ENCODE measurements at regions not wholly inside any gene's neighbourhood (a gene's known extent, or its start where the extent isn't known, plus 50 kb on each side); places are given as distances from the start of the nearest gene placed in this dataset.
A peak's percentile ranks its signal among the peaks of the same experiment; 100 is the strongest.

- H2BK20ac ChIP-seq (ENCODE audit: low read length): peak overlapping the region; percentile 96
- no peaks in the 10 kb centered on the region for H4K20me1 ChIP-seq (replicated peaks in 1 of 2; ENCODE audit: control insufficient read depth in 1 of 2, insufficient read depth in 2 of 2, low read length in 2 of 2)
- peak overlapping the region in 3 of 4 experiments; percentile 38 to 68 (median 42); a peak in 5 of 7 replicates for H3K9ac ChIP-seq (replicated peaks in 1 of 4; ENCODE audit: extremely low read depth in 1 of 4, low read depth in 3 of 4, low read length in 3 of 4)
- peaks cover 0 to 3% (median 2%) of the 10 kb centered on the region in 4 experiments; a peak in 4 of 8 replicates for H3K36me3 ChIP-seq (ENCODE audit: control insufficient read depth in 2 of 4, insufficient read depth in 4 of 4, low read length in 3 of 4)
- no peak overlapping the region for H3K14ac ChIP-seq (ENCODE audit: insufficient read length)
- H3K4ac ChIP-seq (replicated peaks; ENCODE audit: insufficient read length, low read depth, low read length): peak overlapping the region; percentile 92
- peak overlapping the region; percentile 43 for H3K56ac ChIP-seq (replicated peaks; ENCODE audit: insufficient read length, low read depth, low read length)
- H2BK5ac ChIP-seq (ENCODE audit: low read depth, low read length): peak overlapping the region; percentile 100
- H3K27me3 ChIP-seq (replicated peaks in 1 of 4; ENCODE audit: control insufficient read depth in 3 of 4, extremely low read depth in 1 of 4, insufficient read depth in 3 of 4, low read length in 3 of 4): no peaks in the 10 kb centered on the region
- peak overlapping the region; percentile 41 for H2BK12ac ChIP-seq (ENCODE audit: low read depth, low read length)
- H3K79me1 ChIP-seq (ENCODE audit: low read depth, low read length): no peaks in the 10 kb centered on the region
- H2BK120ac ChIP-seq (replicated peaks; ENCODE audit: low read depth, low read length): peak overlapping the region; percentile 100
- H2AFZ ChIP-seq (ENCODE audit: low read length): no peak overlapping the region
- H3K79me2 ChIP-seq (ENCODE audit: control insufficient read depth in 1 of 2, insufficient read depth in 2 of 2, low read length in 2 of 2): peaks cover 0 to 33% of the 10 kb centered on the region in 2 experiments; a peak in 2 of 4 replicates
- H3K23me2 ChIP-seq (ENCODE audit: low read depth, low read length): no peaks in the 10 kb centered on the region
- peak overlapping the region in 3 of 4 experiments; percentile 23 to 89 (median 70); a peak in 4 of 8 replicates for H3K4me3 ChIP-seq (ENCODE audit: extremely low read depth in 1 of 4, insufficient read depth in 2 of 4, low read depth in 3 of 4, low read length in 4 of 4)
- H2BK15ac ChIP-seq (ENCODE audit: low read length): no peak overlapping the region
- no peak overlapping the region for H3K23ac ChIP-seq (ENCODE audit: insufficient read length)
- H3K4me1 ChIP-seq (replicated peaks in 1 of 4; ENCODE audit: control insufficient read depth in 3 of 4, insufficient read depth in 4 of 4, low read length in 3 of 4): peaks cover 8 to 14% (median 12%) of the 10 kb centered on the region in 4 experiments; a peak in 6 of 7 replicates
- H3K18ac ChIP-seq (ENCODE audit: extremely low read depth, low read length): peak overlapping the region; percentile 96
- H4K5ac ChIP-seq (ENCODE audit: insufficient read length, low read depth, low read length): peak overlapping the region; percentile 85
- TF ChIP-seq RNF2 (IDR thresholded peaks at IDR 0.05; ENCODE audit: borderline replicate concordance, low read depth, low read length, missing control alignments, poor library complexity, severe bottlenecking): no peak
- peak; percentile 54 for TF ChIP-seq CTBP2 (IDR thresholded peaks at IDR 0.05; ENCODE audit: borderline replicate concordance, insufficient read depth, insufficient read length, low read length)
- TF ChIP-seq EP300 (IDR thresholded peaks at IDR 0.05; ENCODE audit: borderline replicate concordance in 1 of 2, low read depth in 2 of 2, low read length in 2 of 2): peak in 1 of 2 experiments; percentile 21; a peak in 1 of 3 replicates
- TF ChIP-seq NANOG (IDR thresholded peaks at IDR 0.05; ENCODE audit: insufficient read depth, low read depth, low read length, poor library complexity, severe bottlenecking): peak; percentile 88
- TF ChIP-seq E2F6 (IDR thresholded peaks at IDR 0.05): peak; percentile 52; the same call in 1 of the 2 replicates
- TF ChIP-seq POLR2A (IDR thresholded peaks at IDR 0.05; ENCODE audit: control extremely low read depth in 1 of 2, low read depth in 2 of 2, low read length in 2 of 2): 0 out of 3 replicates have a peak, but pooled peaks of 1 of the 2 experiments have one; percentile 16
- peak; percentile 83 for TF ChIP-seq MAX (IDR thresholded peaks at IDR 0.05)
- no peak for TF ChIP-seq GTF2F1 (IDR thresholded peaks at IDR 0.05; ENCODE audit: borderline replicate concordance, low read depth, low read length)
- ChIA-PET CTCF (ENCODE audit: partially characterized antibody) (interaction anchor here (0.9 kb wide), 1 partner anchor 11 kb away, joined by 4 read pairs; no protein-coding TSS in a partner anchor), POLR2A (ENCODE audit: partially characterized antibody) (interaction anchor here (1.0 to 3.6 kb wide), 8 partner anchors 10 to 244 kb away, joined by 3 to 40 read pairs (median 6); no protein-coding TSS in a partner anchor)
- no peak overlapping the region for H4K8ac ChIP-seq (ENCODE audit: extremely low read depth, insufficient read depth, low read length)
- 8% methylated on average over 9 of the region's 9 CpGs; no CpG with 5 or more reads in 1 of the 2 experiments for WGBS, 2 experiments (ENCODE audit: extremely low coverage in 1 of 2, insufficient coverage in 1 of 2, insufficient read length in 1 of 2, insufficient replicate concordance in 2 of 2, low coverage in 1 of 2, low lambda C conversion rate in 2 of 2, missing lambda C conversion rate in 1 of 2)
- H3K27ac ChIP-seq (ENCODE audit: low read depth, low read length): peak overlapping the region; percentile 88; the same call in 1 of the 2 replicates
- H3K9me3 ChIP-seq (ENCODE audit: insufficient read depth in 2 of 2, low read depth in 1 of 2, low read length in 1 of 2): no peaks in the 10 kb centered on the region
- H2AK5ac ChIP-seq (ENCODE audit: low read depth, low read length): peak overlapping the region; percentile 84; the same call in 1 of the 2 replicates
- peak overlapping the region; percentile 100 for H4K91ac ChIP-seq (replicated peaks; ENCODE audit: insufficient read length, low read length)
- DNase-seq (ENCODE audit: low read depth in 1 of 2, low spot score in 2 of 2) (no peak), FAIRE-seq (peak; percentile 24)
- peak overlapping the region; percentile 53 to 76 for H3K4me2 ChIP-seq (ENCODE audit: insufficient read depth in 1 of 2, low read depth in 2 of 2, low read length in 2 of 2)
Observed at GRCh38 chr16:65235339-65236177, 113.7 kb upstream of the CDH11 start.

All from H1 (cell line).